ENCODE measurements at regions not wholly inside any gene's neighbourhood (a gene's known extent, or its start where the extent isn't known, plus 50 kb on each side); places are given as distances from the start of the nearest gene placed in this dataset.
"Not testable (repeated sequence)": the region's sequence is repeated elsewhere in the genome, so short reads cannot be mapped to it uniquely, and the experiment has no call there.

DNA sequence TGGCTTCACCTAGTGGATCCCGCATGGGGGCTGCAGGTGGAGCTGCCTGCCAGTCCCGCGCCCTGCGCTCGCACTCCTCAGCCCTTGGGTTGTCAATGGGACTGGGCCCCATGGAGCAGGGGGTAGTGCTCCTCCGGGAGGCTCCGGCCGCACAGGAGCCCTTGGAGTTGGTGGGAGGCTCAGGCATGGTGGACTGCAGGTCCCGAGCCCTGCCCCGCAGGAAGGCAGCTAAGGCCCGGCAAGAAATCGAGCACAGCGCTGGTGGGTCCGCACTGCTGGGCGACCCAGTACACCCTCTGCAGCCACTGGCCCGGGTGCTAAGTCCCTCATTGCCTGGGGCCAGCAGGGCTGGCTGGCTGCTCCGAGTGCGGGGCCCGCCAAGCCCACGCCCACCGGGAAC is 231.2 kb upstream of the TECRL start:
- not testable (repeated sequence) for TF ChIP-seq POLR2A (IDR thresholded peaks at IDR 0.05; ENCODE audit: control extremely low read depth in 1 of 2, low read depth in 2 of 2, low read length in 2 of 2); SIN3A (conservative IDR thresholded peaks at IDR 0.05 in 1 of 2, IDR thresholded peaks at IDR 0.05 in 1 of 2; ENCODE audit: low read depth in 1 of 2, low read length in 2 of 2); RXRA (IDR thresholded peaks at IDR 0.05; ENCODE audit: insufficient read depth, low read depth, low read length); YY1 (IDR thresholded peaks at IDR 0.05; ENCODE audit: low read depth, low read length); CHD1 (IDR thresholded peaks at IDR 0.05; ENCODE audit: low read depth, low read length); EP300 (IDR thresholded peaks at IDR 0.05; ENCODE audit: borderline replicate concordance in 1 of 2, low read depth in 2 of 2, low read length in 2 of 2)
- TF ChIP-seq, protein P1, sequence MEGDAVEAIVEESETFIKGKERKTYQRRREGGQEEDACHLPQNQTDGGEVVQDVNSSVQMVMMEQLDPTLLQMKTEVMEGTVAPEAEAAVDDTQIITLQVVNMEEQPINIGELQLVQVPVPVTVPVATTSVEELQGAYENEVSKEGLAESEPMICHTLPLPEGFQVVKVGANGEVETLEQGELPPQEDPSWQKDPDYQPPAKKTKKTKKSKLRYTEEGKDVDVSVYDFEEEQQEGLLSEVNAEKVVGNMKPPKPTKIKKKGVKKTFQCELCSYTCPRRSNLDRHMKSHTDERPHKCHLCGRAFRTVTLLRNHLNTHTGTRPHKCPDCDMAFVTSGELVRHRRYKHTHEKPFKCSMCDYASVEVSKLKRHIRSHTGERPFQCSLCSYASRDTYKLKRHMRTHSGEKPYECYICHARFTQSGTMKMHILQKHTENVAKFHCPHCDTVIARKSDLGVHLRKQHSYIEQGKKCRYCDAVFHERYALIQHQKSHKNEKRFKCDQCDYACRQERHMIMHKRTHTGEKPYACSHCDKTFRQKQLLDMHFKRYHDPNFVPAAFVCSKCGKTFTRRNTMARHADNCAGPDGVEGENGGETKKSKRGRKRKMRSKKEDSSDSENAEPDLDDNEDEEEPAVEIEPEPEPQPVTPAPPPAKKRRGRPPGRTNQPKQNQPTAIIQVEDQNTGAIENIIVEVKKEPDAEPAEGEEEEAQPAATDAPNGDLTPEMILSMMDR (IDR thresholded peaks at IDR 0.05; ENCODE audit: control extremely low read depth in 1 of 3, insufficient read depth in 1 of 3, low read depth in 1 of 3, low read length in 3 of 3): not testable (repeated sequence)
